ENCODE measurements at regions not wholly inside any gene's neighbourhood (a gene's known extent, or its start where the extent isn't known, plus 50 kb on each side); places are given as distances from the start of the nearest gene placed in this dataset.
"Not testable (repeated sequence)": the region's sequence is repeated elsewhere in the genome, so short reads cannot be mapped to it uniquely, and the experiment has no call there.

GRCh38 chr20:12129114-12129513, 211.4 kb downstream of the BTBD3 start:
- DNase-seq (ENCODE audit: low spot score), result not testable (repeated sequence)

- not testable (repeated sequence) for DNase-seq (ENCODE audit: low spot score)
Measured at GRCh38 chr20:12129532-12129931, 211.8 kb downstream of the BTBD3 start.

GRCh38 chr20:12130781-12131180, 213.1 kb downstream of the BTBD3 start:
- DNase-seq (ENCODE audit: low spot score), result no peak

GRCh38 chr20:12133553-12133952, 215.9 kb downstream of the BTBD3 start:
- no peak for DNase-seq (ENCODE audit: low spot score)

GRCh38 chr20:12145951-12146350, 228.3 kb downstream of the BTBD3 start:
- not testable (repeated sequence) for DNase-seq (ENCODE audit: low spot score)

- DNase-seq (ENCODE audit: low spot score), result no peak
Measured at GRCh38 chr20:12152996-12153395, 235.3 kb downstream of the BTBD3 start.

- no peak for DNase-seq (ENCODE audit: low spot score)
Measured at GRCh38 chr20:12153628-12154027, 235.9 kb downstream of the BTBD3 start.

GRCh38 chr20:12156252-12156651, 238.6 kb downstream of the BTBD3 start:
- no peak for DNase-seq (ENCODE audit: low spot score)

- DNase-seq (ENCODE audit: low spot score), result no peak
Measured at GRCh38 chr20:12159261-12159660, 241.6 kb downstream of the BTBD3 start.

- no peak for DNase-seq (ENCODE audit: low spot score)
Measured at GRCh38 chr20:12161734-12162133, 244.0 kb downstream of the BTBD3 start.

- DNase-seq (ENCODE audit: low spot score), result no peak
Measured at GRCh38 chr20:12166053-12166717, 248.5 kb downstream of the BTBD3 start.

GRCh38 chr20:12170406-12170805, 252.7 kb downstream of the BTBD3 start:
- no peak for DNase-seq (ENCODE audit: low spot score)

- no peak for DNase-seq (ENCODE audit: low spot score)
Measured at GRCh38 chr20:12171923-12172524, 254.3 kb downstream of the BTBD3 start.

- no peak for DNase-seq (ENCODE audit: low spot score)
Measured at GRCh38 chr20:12173347-12174012, 255.8 kb downstream of the BTBD3 start.

GRCh38 chr20:12175538-12175937, 257.8 kb downstream of the BTBD3 start:
- DNase-seq (ENCODE audit: low spot score), result no peak

- no peak for DNase-seq (ENCODE audit: low spot score)
Measured at GRCh38 chr20:12177657-12178293, 260.1 kb downstream of the BTBD3 start.

- no peak for DNase-seq (ENCODE audit: low spot score)
Measured at GRCh38 chr20:12179692-12180091, 262.0 kb downstream of the BTBD3 start.

GRCh38 chr20:12180107-12180661, 262.5 kb downstream of the BTBD3 start:
- DNase-seq (ENCODE audit: low spot score), result no peak

- no peak for DNase-seq (ENCODE audit: low spot score)
Measured at GRCh38 chr20:12198281-12198680, 280.6 kb downstream of the BTBD3 start.

GRCh38 chr20:12199703-12200102, 282.0 kb downstream of the BTBD3 start:
- no peak for DNase-seq (ENCODE audit: low spot score)

- DNase-seq (ENCODE audit: low spot score), result no peak
Measured at GRCh38 chr20:12201289-12201991, 283.7 kb downstream of the BTBD3 start.

- DNase-seq (ENCODE audit: low spot score), result no peak
Measured at GRCh38 chr20:12203399-12203798, 285.7 kb downstream of the BTBD3 start.
